Mononuclear cell (primary cell): ENCODE measurements at regions not wholly inside any gene's neighbourhood (a gene's known extent, or its start where the extent isn't known, plus 50 kb on each side); places are given as distances from the start of the nearest gene placed in this dataset.

Experiments used
- H3K27me3 ChIP-seq: 2 replicates; pipeline ENCODE4 v1.6.0; 2011; ENCODE audit warnings: low read length, control low read depth; ENCODE audit not compliant: insufficient read depth
- H3K4me1 ChIP-seq: 2 replicates; pipeline ENCODE4 v1.5.1; 2011; ENCODE audit warnings: mild to moderate bottlenecking, low read length, control low read depth; ENCODE audit not compliant: insufficient read depth
- H3K4me3 ChIP-seq: 2 replicates; pipeline ENCODE4 v1.5.1; 2011; ENCODE audit warnings: mild to moderate bottlenecking, low read length, moderate library complexity
- H3K9me3 ChIP-seq: 2 replicates; pipeline ENCODE4 v1.5.1; 2011; ENCODE audit warnings: low read depth, mild to moderate bottlenecking, control low read depth, low read length

DNA sequence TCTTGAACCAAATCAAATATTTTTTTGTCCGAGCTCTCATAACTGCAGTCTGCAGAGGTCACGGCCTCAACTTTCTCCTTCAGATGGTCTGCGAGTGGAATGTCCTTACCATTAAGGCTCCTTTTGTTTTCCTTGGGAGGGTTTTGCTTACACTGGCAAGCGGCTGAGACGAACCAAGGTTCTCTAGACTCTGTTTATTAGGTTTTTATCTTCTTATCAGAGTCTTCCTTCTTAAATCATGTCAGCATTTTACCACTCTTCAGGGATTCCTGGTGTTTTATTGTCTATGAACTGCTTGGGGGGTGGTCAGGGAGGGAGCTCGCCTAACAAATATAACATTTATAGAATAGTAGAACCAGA, 773.7 kb upstream of the NR2F2 start:
- H3K4me1 ChIP-seq, result no peaks in the 10 kb centered on the region
- H3K27me3 ChIP-seq, result peaks cover 12% of the 10 kb centered on the region
- no peaks in the 10 kb centered on the region for H3K9me3 ChIP-seq
- H3K4me3 ChIP-seq, result no peak overlapping the region

DNA sequence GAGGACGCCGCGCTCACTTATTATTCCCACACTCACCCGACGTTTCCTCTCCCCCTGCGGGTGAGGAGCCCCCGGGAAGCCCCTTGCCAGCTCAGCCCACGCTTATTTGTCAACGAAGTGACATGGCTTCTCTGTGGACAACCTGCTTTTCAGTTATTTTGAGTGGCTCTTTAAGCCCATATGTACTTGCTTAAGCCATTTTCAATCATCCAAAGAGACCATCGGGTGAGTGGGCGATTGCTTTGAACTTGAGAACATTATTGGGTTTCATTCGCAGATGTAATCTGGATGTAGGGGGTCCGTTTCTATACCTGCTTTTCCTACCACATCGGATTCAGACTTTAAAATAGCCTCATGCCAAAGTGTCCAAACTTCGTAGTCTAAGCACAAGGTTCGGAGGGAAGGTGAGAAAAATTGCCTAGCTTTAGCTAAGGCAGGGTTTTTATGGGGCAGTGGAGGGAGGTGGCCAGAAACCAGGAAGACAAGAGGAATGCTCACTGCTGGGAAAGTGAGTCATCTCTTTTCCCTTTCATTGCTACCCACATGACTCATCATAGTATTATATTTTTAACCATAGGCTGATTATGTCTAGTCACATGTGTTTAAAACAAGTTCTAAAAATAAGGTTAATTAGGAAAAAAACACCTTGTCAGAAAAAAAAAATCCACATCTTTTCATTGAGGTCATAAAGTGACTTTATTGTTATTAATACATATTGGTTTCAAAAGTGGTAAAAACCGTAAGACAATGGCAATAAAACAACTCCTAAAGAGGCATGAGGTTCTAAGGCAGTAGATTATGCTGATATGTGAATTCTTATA, 773.1 kb upstream of the NR2F2 start:
- peaks cover 12% of the 10 kb centered on the region for H3K27me3 ChIP-seq
- no peaks in the 10 kb centered on the region for H3K9me3 ChIP-seq
- no peak overlapping the region for H3K4me3 ChIP-seq
- no peaks in the 10 kb centered on the region for H3K4me1 ChIP-seq

DNA sequence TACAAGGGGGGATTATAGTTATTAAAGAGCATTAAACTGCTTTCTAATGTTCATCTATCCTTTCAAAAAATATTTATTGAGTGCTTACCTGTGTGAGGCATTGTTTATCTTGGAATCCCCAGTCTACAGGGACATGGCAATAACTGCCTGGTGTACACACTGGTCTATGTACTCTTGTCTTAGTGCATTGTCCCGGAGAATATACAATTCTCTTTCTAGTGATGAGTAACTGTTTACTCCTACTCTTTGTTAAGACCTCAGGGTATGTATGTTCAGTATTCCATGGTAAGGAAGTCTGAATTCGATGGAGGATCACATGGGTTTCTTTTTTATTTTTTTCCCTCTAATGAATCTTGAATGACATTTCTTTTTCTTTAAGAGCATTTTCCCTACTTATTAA, 772.4 kb upstream of the NR2F2 start:
- H3K4me3 ChIP-seq, result no peak overlapping the region
- no peaks in the 10 kb centered on the region for H3K9me3 ChIP-seq
- peaks cover 12% of the 10 kb centered on the region for H3K27me3 ChIP-seq
- H3K4me1 ChIP-seq, result no peaks in the 10 kb centered on the region

DNA sequence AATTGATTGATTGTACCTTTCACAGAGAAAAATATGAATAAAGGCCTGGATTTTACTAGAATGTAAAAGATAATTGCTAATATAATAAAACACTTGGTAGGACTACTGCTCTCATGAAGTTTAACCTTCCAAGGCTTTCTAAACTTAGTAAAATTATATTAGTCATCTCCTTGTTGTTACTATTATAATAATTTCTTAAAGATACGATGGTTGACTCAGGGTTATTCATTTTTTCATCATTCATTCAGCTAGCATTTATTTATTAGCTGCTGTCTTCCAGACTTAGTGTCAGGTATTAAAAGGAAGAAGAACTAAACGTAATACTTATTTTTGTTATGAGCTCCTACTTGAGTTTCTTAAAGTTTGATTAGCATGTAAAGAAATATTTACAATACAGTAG, 771.6 kb upstream of the NR2F2 start:
- H3K4me1 ChIP-seq, result no peaks in the 10 kb centered on the region
- H3K27me3 ChIP-seq, result peaks cover 12% of the 10 kb centered on the region
- no peak overlapping the region for H3K4me3 ChIP-seq
- no peaks in the 10 kb centered on the region for H3K9me3 ChIP-seq

DNA sequence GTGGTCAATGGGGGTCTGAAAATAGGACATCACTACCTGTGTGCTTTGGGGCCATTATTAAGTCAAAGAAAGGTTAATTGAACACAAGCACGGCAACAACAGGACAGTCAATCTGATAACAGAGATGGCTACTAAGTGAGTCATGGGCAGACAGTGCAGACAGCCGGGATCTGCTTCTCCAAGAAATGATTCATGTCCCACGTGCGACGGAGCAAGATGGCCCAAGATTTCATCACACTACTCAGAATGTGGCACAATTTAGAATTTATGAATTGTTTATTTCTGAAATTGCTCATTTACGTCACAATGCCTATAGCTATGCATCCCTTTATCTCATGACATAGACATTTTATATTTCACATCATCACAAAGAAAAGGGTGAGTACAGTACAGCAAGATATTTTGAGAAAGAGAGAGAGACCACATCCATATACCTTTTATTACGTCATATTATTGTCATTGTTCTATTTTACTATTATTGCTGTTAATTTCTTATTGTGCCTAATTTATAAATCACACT, 770.6 kb upstream of the NR2F2 start:
- Histone ChIP-seq H3K4me3 (no peak overlapping the region), H3K4me1 (no peaks in the 10 kb centered on the region), H3K9me3 (no peaks in the 10 kb centered on the region), H3K27me3 (peaks cover 12% of the 10 kb centered on the region)

DNA sequence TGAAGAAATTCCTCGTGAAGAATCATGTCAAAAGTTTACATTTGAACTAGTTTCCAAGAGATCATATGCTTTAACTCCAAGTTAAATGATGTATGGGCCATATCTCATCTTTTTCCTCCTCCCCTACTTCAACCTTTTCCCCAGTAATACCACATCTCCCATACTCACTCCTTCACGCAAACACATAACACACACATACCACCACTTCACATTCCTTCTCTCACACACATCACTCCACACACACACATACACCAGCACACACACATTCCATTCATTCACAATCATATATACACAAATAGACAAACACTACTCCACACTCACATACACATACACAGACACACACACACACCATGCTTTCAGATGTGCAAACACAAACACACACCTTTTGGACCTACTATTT, 769.0 kb upstream of the NR2F2 start:
- H3K4me3 ChIP-seq, result no peak overlapping the region
- no peaks in the 10 kb centered on the region for H3K9me3 ChIP-seq
- H3K27me3 ChIP-seq, result peaks cover 12% of the 10 kb centered on the region
- H3K4me1 ChIP-seq, result no peaks in the 10 kb centered on the region

DNA sequence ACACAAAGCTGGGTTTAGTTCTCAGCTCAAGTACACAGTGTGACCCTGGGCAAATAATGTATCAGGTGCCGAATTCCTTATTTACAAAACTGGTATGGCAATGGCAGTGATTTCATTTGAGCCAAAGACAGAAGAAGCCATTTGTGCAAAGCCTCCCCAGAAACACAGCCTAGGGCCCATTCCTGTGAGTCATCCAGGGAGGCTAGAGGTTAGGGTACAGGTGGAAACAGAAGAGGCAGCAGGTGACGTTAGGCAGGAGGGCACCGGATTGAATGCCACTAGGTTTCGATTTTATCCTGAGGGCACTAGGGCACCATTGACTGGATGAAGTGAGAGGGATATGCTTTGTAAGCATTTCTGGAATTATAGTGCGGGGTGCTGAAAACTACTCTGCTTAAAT, 766.9 kb upstream of the NR2F2 start:
- Histone ChIP-seq H3K9me3 (no peaks in the 10 kb centered on the region), H3K27me3 (peaks cover 4% of the 10 kb centered on the region), H3K4me3 (no peak overlapping the region), H3K4me1 (no peaks in the 10 kb centered on the region)

DNA sequence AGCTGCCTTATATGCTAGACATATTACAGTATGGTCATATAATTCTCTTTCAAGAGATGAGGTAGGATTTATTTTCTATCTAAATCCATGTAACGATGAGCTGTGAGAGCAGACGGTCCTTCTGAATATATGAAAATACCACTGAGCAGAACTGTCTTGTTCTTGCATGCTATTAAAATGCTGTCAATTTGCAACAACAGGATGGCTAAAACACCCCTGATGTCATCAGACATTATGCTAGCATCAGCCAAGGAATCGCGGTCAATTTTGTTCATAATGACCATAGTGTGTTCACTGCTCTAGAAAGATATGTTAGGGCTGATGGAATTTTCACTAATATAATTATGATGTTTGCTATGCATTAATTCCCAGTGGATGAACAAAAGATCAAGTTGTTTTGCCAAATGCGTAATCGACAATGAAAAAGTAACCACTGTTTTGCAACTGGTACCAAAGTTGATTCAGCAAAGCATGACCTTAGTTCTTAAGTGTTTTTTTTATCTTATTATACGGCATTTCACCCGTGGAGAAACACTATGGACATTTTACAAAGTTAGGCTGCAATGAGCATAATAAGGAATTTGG, 765.4 kb upstream of the NR2F2 start:
- Histone ChIP-seq H3K4me3 (no peak overlapping the region), H3K4me1 (no peaks in the 10 kb centered on the region), H3K27me3 (no peaks in the 10 kb centered on the region), H3K9me3 (no peaks in the 10 kb centered on the region)

DNA sequence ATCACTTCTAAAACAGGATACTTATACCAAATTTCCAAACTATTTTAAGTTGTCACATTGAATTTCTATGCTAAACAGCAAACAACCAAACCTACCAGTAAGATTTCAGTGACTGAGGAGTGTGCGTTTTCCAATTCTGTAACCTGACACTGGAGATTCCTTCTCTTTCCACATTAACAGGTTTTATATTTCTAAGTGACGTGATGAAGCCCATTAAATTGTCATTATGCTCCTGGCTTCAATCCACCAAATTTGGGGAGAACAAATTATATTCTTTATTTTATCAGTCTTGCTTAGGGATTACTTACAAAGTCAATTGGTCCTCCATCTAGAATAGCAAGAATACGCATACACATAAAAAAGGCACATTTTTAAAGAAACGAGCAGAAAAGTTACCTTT, 764.8 kb upstream of the NR2F2 start:
- H3K9me3 ChIP-seq, result no peaks in the 10 kb centered on the region
- no peaks in the 10 kb centered on the region for H3K4me1 ChIP-seq
- H3K4me3 ChIP-seq, result no peak overlapping the region
- H3K27me3 ChIP-seq, result no peaks in the 10 kb centered on the region

DNA sequence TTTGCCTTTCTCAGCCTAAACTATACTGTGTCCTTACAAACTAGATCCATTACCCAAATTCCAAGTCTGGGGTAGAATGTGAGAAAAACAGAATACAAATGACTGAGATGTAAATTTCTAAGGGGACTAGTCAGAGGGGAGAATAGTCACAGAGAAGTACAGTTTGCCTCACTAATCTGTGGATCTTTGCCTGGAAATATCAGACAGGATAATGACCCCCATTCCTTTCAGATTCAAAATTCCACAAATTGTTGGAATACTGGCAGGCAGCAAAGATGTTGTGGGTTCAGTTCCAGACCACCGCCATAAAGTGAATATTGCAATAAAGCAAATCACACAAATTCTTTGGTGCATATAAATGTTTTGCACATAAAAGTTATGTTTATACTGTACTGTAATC, 762.8 kb upstream of the NR2F2 start:
- H3K27me3 ChIP-seq, result no peaks in the 10 kb centered on the region
- H3K4me3 ChIP-seq, result no peak overlapping the region
- H3K4me1 ChIP-seq, result no peaks in the 10 kb centered on the region
- H3K9me3 ChIP-seq, result peaks cover 6% of the 10 kb centered on the region

DNA sequence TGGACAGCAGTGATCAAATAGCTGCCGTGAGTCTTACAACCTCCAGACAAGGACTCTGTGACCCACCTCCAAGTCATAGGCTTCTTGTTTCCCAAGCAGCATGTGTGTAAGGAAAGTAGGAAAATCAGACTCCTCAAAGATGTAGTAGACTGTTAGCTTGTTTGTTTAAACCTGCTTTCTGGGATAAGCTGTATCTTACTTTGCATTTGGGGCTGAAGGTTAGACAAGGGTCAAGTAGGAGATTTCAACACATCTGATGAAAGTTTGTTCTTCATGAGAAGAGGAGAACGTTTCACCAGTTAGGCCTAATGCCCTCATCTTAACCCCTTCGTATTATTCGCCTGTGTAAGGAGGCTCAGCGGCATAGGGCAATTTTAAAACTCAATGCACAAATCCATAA, 756.4 kb upstream of the NR2F2 start:
- Histone ChIP-seq H3K9me3 (peaks cover 6% of the 10 kb centered on the region), H3K4me1 (no peaks in the 10 kb centered on the region), H3K4me3 (no peak overlapping the region), H3K27me3 (no peaks in the 10 kb centered on the region)

DNA sequence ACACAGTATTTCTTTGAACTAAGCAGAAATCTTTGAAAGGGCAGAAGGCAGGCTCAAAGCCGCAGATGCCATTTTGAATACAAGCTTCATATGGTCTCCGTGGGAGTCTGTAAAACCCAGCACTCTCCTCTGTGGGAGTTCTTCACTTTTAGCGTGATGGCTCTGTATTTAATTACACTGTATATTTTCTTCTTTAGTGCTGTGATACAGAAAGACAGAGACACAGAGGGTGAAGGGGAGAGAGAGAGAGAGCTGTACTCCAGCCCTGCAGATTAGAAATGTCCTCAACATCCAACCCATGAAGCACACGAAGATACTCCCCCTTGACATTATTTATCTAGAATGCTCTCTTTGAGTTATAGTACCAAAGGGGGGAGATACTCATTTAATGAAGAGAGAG, 752.6 kb upstream of the NR2F2 start:
- no peak overlapping the region for H3K4me3 ChIP-seq
- H3K9me3 ChIP-seq, result no peaks in the 10 kb centered on the region
- H3K27me3 ChIP-seq, result no peaks in the 10 kb centered on the region
- no peaks in the 10 kb centered on the region for H3K4me1 ChIP-seq

DNA sequence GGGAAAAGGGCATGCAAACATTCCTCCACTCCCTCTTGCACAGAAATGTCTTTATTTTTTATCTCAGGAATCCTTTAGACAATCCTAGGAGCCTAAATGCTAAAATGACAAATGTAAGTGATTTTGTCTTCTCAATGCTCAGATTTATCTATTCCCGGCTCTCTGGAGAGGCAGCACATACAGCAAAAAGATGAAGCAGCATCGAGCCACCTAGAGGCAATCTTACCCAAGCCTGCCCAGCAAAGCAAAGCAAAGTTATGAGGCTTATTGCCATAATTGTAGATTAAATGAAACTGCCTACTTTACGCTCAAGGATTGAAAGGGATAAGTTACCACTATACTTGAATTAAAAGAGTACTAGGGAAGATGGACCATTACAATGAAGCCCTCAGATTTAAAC, 750.4 kb upstream of the NR2F2 start:
- Histone ChIP-seq H3K27me3 (no peaks in the 10 kb centered on the region), H3K9me3 (no peaks in the 10 kb centered on the region), H3K4me3 (no peak overlapping the region), H3K4me1 (no peaks in the 10 kb centered on the region)

DNA sequence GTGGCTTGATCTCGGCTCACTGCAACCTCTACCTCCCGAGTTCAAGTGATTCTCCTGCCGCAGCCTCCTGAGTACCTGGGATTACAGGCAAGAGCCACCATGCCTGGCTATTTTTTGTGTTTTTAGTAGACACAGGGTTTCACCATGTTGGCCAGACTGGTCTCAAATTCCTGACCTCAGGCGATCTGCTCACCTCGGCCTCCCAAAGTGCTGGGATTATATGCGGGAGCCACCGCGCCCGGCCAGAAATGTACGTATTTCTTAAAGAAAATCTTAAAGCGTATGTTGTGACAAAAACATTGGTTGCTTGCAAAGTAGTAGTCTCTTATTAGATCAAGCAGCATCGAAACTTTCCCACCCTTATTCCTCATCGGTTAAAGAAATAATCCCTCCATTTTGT, 748.9 kb upstream of the NR2F2 start:
- Histone ChIP-seq H3K4me3 (no peak overlapping the region), H3K9me3 (no peaks in the 10 kb centered on the region), H3K27me3 (no peaks in the 10 kb centered on the region), H3K4me1 (no peaks in the 10 kb centered on the region)

DNA sequence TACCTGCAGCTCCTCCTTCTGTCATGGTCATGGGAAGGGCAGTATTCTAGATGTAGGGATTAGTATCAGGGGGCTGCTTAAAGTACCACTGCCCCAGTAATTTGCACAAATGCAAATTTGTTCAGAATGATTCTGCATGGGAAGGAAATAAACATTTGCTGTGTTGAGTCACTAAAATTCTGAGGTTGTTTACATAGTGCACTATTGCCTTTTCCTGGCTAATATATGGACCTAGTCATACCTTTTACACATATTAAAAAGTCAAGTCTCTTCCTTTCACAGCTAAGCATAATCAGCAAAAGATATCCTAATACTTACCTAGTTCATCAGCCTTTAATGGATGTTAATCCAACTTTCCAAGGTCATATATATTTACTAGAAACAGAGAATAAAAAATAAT, 746.4 kb upstream of the NR2F2 start:
- no peaks in the 10 kb centered on the region for H3K27me3 ChIP-seq
- no peaks in the 10 kb centered on the region for H3K4me1 ChIP-seq
- H3K4me3 ChIP-seq, result no peak overlapping the region
- H3K9me3 ChIP-seq, result no peaks in the 10 kb centered on the region

DNA sequence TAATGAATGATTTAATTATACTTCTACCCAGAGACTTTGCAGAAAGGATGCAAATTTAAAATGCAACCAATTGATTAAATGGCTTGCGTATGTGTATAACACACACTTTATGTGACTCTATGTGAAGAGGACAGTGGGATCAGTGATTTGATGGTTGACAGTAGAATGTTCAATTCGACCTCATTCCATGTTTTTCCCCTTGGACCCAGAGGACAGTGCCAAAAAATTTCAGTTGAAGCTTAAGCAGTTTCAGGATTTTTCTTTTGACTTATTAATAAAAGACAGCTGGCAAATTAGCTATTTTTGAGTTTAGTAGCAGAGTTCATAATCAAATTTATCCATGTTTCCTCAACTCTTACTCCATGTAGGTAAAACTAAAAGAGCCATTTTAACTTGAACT, 742.4 kb upstream of the NR2F2 start:
- Histone ChIP-seq H3K4me3 (no peak overlapping the region), H3K27me3 (no peaks in the 10 kb centered on the region), H3K4me1 (no peaks in the 10 kb centered on the region), H3K9me3 (no peaks in the 10 kb centered on the region)
